ENCODE measurements at regions not wholly inside any gene's neighbourhood (a gene's known extent, or its start where the extent isn't known, plus 50 kb on each side); places are given as distances from the start of the nearest gene placed in this dataset.

GRCh38 chr10:2043379-2043778 lies 306.1 kb upstream of the ADARB2 start:
- TF ChIP-seq ZNF274 (IDR thresholded peaks at IDR 0.05; ENCODE audit: low read depth, low read length) (no peak), YY1 (IDR thresholded peaks at IDR 0.05; ENCODE audit: insufficient read depth, insufficient read length) (no peak), SUZ12 (IDR thresholded peaks at IDR 0.05; ENCODE audit: extremely low read depth, insufficient read depth, insufficient read length) (no peak)

All from NT2/D1 (cell line).